IPS-18a (cell line): ENCODE measurements at regions not wholly inside any gene's neighbourhood (a gene's known extent, or its start where the extent isn't known, plus 50 kb on each side); places are given as distances from the start of the nearest gene placed in this dataset.

Experiments
- H3K27ac ChIP-seq: one replicate; pipeline ENCODE4 v1.5.1; 2013; ENCODE audit warnings: low read length
- H3K27me3 ChIP-seq: one replicate; pipeline ENCODE4 v1.6.1; 2013; ENCODE audit warnings: mild to moderate bottlenecking, low read length; ENCODE audit not compliant: control insufficient read depth, insufficient read depth
- H3K36me3 ChIP-seq: one replicate; pipeline ENCODE4 v1.6.1; 2013; ENCODE audit warnings: low read depth, low read length; ENCODE audit not compliant: control insufficient read depth
- H3K4me1 ChIP-seq: one replicate; pipeline ENCODE4 v1.6.1; 2013; ENCODE audit warnings: low read depth, low read length; ENCODE audit not compliant: control insufficient read depth
- H3K4me3 ChIP-seq: one replicate; pipeline ENCODE4 v1.5.1; 2013; ENCODE audit warnings: low read length
- H3K9ac ChIP-seq: one replicate; pipeline ENCODE4 v1.6.1; 2013; ENCODE audit warnings: mild to moderate bottlenecking, low read length, moderate library complexity
- H3K9me3 ChIP-seq: one replicate; pipeline ENCODE4 v1.6.1; 2013; ENCODE audit warnings: low read depth, low read length; ENCODE audit not compliant: control insufficient read depth

DNA sequence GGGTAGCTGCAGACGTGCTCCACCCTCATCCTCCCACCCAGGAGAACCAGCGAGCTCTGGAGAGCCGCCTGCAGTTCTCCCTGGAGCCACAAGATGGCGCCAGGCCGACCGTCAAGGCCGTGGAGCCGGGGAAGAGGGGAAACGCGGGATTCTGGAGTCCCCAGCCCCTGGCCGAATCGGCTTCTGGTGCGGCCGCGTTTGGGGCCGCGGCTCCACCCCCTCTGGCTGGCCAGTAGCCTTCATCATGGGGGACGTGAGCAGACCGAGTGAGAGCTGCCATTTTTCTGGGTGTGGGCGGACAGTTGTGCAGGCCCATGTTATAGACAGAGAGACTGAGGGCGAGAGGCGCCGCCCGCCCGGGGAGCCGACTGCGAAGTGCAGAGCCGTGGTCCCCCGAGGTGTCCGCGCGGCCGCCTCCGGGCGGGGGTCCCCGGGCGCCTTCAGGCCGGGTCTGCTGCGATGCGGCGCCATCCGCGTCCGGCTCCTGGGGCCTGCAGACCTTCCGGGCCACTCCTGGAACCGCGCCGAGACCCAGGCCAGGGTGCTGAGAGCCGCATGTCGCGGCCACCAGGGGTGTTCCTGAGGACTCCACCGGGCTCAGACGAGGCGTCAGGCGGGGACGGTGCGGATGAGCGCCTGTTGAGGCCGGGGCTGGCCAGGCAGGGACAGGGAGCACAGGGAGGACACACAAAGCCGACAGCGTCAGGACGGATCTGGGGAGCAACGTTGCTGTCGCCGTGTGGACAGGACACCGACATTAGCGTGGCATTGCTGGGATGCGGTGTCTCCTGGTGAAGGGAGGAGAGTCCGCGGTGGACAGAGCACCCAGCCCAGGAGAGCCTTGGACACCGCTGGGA is 418.2 kb upstream of the HS6ST1 start:
- no peaks in the 10 kb centered on the region for H3K36me3 ChIP-seq
- H3K9ac ChIP-seq = no peak overlapping the region
- no peak overlapping the region for H3K4me3 ChIP-seq
- no peaks in the 10 kb centered on the region for H3K27me3 ChIP-seq
- no peaks in the 10 kb centered on the region for H3K9me3 ChIP-seq
- H3K27ac ChIP-seq = no peak overlapping the region
- H3K4me1 ChIP-seq = no peaks in the 10 kb centered on the region

DNA sequence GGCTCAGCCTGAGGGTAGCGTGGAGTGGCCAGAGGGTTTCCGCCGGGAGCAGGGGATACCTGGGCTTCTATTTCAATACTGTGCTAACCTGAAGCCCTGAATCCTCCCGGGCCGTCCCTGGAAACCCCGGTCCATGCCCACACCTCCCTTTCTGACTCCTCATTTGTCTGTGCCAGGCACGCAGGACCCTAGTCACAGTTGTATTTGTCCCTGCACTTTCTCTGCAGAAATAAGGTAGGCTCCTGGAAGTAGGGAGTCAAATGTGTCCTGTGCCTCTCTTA is 418.8 kb upstream of the HS6ST1 start:
- Histone ChIP-seq H3K9me3 (no peaks in the 10 kb centered on the region), H3K36me3 (no peaks in the 10 kb centered on the region), H3K4me1 (no peaks in the 10 kb centered on the region), H3K9ac (no peak overlapping the region), H3K27me3 (no peaks in the 10 kb centered on the region), H3K27ac (no peak overlapping the region), H3K4me3 (no peak overlapping the region)

DNA sequence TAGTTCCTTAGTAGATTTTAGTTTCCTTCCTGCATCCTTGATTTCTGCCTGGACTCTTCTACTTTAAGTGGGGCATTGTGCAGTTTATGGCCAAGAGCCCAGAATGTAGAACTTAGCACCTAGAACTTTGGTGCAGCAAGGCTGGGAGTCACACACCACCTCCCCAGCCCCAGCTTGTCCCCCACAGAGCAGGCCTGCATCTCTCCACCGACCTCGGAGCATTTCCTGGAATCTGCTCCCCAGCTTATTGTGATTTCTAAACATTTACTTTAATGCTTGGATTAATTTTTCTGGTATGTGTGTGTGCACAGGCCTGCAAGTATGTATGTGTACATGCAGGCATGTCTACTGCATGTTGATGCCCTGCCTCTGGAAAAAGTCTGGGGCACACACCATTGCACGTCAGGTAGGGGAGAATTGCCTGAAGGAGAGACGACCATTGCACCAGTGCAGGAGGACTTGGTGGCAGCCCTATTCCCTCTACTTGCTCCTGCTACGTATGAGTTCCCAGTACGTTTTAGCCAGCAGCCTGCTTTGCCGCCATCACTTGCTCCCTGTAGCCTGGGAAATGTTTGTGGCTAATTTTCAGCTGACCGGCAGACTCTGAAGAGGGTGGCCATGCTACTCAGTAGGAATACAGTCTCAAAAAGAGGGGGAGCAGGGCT is 419.9 kb upstream of the HS6ST1 start:
- H3K9me3 ChIP-seq = no peaks in the 10 kb centered on the region
- no peak overlapping the region for H3K9ac ChIP-seq
- H3K36me3 ChIP-seq = no peaks in the 10 kb centered on the region
- H3K4me1 ChIP-seq = no peaks in the 10 kb centered on the region
- no peak overlapping the region for H3K27ac ChIP-seq
- no peaks in the 10 kb centered on the region for H3K27me3 ChIP-seq
- no peak overlapping the region for H3K4me3 ChIP-seq

DNA sequence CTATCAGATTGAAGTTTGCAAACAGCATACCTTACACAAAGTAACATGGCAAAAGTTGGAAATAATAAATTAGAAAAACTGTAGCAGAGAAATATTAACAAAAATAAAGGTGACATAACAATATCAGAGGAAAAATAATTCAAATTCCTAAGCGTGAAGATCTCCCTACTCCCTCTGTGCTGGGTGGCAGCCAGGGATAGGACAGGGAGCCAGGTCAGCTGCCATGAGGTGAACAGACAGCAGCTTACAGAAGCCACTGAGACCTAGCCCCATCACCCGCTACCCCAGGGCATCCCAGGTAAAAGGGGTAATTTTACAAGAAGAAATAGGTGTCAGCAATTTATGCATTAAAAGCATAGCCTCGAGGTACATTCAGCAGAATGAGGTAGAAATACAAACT is 423.8 kb upstream of the HS6ST1 start:
- no peaks in the 10 kb centered on the region for H3K4me1 ChIP-seq
- no peak overlapping the region for H3K4me3 ChIP-seq
- no peaks in the 10 kb centered on the region for H3K9me3 ChIP-seq
- no peak overlapping the region for H3K9ac ChIP-seq
- H3K27ac ChIP-seq = no peak overlapping the region
- H3K36me3 ChIP-seq = no peaks in the 10 kb centered on the region
- no peaks in the 10 kb centered on the region for H3K27me3 ChIP-seq

DNA sequence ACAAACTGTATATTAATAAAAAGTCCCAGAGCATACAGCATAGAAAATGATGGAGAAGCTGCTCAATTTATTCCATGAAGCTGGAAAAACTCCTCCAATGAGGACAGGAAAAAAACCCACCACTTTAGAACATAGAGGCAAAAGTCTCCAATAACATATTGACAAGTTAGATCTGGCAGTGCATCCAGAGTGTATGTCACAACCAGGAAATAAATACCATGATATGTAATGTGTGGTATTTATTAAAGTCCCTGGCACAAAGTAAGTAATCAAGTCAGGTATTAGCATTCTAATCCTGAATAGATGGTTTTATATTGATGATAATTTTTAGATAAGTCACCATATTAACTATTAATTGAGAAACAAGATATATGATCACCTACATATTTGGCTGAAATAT is 427.3 kb upstream of the HS6ST1 start:
- Histone ChIP-seq H3K27me3 (no peaks in the 10 kb centered on the region), H3K4me3 (no peak overlapping the region), H3K27ac (no peak overlapping the region), H3K9ac (no peak overlapping the region), H3K36me3 (no peaks in the 10 kb centered on the region), H3K4me1 (no peaks in the 10 kb centered on the region), H3K9me3 (no peaks in the 10 kb centered on the region)

DNA sequence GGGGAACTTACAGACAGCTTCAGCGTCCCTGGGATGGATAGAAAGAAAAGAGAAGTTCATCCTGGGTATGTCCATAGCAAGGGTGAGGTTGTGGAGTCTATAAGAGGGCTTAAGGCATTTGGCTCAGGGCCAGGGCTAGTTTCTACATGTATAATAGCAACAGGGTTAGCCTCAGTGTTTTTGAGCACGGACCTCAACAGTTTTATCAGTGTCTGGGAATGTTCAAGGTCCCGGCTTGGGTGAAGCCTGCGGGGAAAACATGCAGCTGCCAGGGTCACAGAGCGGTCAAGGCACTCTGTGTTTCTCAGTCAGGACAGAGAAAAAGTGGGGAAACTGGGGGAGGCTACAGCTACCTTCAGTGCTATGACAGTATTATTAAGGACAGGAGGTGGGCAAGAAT is 427.7 kb upstream of the HS6ST1 start:
- Histone ChIP-seq H3K4me3 (no peak overlapping the region), H3K9me3 (no peaks in the 10 kb centered on the region), H3K27ac (no peak overlapping the region), H3K4me1 (no peaks in the 10 kb centered on the region), H3K36me3 (no peaks in the 10 kb centered on the region), H3K27me3 (no peaks in the 10 kb centered on the region), H3K9ac (no peak overlapping the region)

DNA sequence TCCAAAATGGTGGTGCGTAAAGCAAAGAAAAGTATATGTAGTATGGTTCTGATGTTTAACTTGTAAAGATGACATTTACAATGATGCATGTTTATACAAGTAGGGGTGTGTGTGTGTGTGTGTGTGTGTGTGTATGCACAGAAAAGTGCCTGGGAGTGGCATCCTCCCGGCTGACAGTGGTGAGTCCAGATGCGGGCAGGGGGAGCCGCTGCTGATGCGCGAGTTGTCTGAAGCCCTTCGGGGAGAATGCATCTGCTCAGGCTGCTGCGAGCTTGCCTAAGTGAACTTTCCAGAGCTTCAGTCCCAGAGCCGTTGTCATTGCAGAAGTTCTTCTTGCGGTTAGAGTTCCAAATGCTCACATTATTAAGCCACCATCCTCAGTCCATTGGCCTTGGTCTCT is 429.7 kb upstream of the HS6ST1 start:
- no peak overlapping the region for H3K27ac ChIP-seq
- H3K4me3 ChIP-seq = no peak overlapping the region
- no peaks in the 10 kb centered on the region for H3K36me3 ChIP-seq
- no peaks in the 10 kb centered on the region for H3K4me1 ChIP-seq
- no peaks in the 10 kb centered on the region for H3K9me3 ChIP-seq
- H3K27me3 ChIP-seq = no peaks in the 10 kb centered on the region
- H3K9ac ChIP-seq = no peak overlapping the region

DNA sequence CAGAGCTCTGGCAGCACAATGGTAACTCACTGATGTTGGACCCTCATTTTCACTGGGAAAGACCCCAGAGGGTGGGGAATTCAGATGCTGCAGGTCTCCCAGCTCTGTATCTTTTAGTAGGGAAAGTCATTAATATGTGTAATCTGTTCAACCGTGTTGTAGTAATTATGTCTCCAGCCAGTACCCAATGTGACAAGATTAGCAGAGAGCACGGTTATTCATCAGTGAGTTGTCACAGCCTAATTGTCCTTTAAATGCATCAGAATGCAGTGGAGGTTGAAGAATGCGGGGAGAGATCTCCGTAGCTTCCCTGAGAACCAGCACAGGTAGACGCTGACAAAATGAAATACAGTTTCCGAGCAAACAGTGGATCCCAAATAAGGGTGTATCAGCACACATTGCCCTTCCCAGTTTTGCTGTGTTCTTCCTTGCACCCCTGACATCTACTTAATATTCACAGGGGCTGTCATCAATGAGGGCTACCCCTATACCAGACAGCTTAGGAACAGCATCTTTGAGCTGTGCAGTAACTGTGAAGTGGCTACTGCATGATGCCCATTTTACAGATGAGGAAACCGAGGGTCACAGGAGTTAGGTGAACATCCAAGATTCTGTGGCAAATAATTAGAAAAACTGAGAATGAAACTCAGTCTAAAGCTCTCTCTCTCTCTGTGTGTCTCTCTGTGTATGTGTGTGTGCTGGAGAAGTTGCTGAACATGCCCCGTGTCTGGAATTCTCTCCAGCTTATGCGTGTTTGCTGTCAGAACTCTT is 430.4 kb upstream of the HS6ST1 start:
- Histone ChIP-seq H3K27me3 (no peaks in the 10 kb centered on the region), H3K36me3 (no peaks in the 10 kb centered on the region), H3K4me3 (no peak overlapping the region), H3K27ac (no peak overlapping the region), H3K9ac (no peak overlapping the region), H3K9me3 (no peaks in the 10 kb centered on the region), H3K4me1 (peaks cover 6% of the 10 kb centered on the region)

DNA sequence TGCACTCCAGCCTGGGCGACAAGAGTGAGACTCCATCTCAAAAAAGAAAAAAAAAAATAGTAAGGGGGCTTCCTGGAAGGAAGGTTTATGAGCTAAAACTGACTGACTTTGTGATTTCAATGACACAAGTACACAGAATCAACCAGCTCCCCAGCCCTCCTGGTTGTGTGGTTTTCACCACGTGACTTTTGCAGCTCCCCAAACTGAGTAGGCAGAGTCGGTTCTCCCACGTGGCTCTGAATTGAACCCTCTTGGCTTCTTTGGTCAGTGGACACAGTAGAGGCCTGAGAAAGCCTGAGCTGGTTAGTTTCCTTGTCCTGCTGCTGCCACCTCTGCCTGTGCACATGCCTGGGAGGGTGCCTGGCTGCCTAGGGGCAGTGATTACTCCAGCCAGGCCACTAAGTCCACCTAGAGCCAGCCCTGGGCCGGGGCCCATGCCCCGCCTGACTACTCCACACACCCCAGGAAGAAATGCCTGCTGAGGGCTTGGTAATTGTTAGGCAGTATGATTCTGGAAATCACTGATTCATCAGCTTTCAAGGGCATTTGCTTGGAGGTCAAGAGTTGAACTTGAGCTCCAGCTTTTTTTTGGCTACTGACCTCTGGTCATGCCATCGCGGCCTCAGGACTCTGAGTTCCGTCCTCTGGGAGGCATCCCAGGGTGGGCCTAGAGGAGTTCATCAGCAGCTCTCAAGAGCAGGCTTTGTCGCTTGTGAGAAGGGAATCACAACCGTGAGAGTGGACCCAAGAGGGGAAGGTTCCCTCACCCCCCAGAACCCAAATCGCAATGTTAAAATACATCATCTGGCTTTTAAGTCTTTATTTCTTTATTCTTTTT is 431.9 kb upstream of the HS6ST1 start:
- Histone ChIP-seq H3K27me3 (no peaks in the 10 kb centered on the region), H3K36me3 (no peaks in the 10 kb centered on the region), H3K27ac (no peak overlapping the region), H3K4me1 (peaks cover 10% of the 10 kb centered on the region), H3K9me3 (no peaks in the 10 kb centered on the region), H3K9ac (no peak overlapping the region), H3K4me3 (no peak overlapping the region)

DNA sequence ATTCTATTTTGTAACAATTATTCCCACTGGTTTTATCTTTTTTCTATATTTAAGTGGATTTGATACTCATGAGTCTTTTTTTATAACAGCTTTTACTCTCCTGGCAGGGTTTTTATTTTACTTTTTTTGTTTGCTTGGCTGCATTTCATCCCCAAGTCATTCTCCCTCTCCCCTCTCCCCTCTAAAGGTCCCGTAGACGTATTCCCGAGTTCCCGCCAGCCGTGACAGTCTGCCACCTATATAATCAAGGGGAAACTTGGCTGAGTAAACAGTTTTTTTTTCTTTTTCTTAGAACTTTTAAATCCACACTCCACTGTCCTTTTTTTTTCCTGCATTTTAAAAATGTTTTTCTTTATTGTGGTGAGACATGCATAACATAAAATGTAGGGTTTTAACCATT is 433.1 kb upstream of the HS6ST1 start:
- Histone ChIP-seq H3K9ac (no peak overlapping the region), H3K27me3 (no peaks in the 10 kb centered on the region), H3K4me1 (peaks cover 10% of the 10 kb centered on the region), H3K27ac (no peak overlapping the region), H3K36me3 (no peaks in the 10 kb centered on the region), H3K4me3 (no peak overlapping the region), H3K9me3 (no peaks in the 10 kb centered on the region)

DNA sequence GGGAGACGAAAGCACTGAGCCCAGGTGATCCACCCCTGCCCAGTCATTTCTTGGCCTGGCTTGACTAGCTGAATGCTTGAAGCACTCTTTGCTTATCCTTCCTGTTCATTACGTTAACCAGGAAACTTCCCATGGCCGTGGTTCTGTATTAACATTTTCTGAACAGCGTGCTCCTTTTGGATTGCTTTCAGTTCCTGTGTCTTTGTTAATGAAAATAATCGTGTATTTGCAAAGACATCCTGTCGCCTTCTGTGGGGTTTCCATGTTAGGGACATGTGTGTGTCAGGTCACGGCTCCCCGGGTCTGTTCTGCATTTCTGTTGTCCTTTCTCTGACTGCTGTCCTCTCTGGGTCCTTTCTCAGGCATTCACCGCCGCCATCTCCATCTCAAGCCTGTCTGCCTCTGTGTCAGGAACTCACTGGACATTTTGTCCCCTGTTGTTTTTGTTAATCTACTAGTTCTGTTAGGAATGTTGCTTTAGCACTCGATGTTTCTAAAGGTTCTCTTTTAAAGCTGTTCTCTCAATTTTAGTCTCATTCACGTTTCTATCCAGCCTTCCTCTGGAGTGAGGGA is 434.1 kb upstream of the HS6ST1 start:
- Histone ChIP-seq H3K9ac (no peak overlapping the region), H3K27me3 (no peaks in the 10 kb centered on the region), H3K4me1 (peaks cover 10% of the 10 kb centered on the region)

More for the DNA sequence above, 434.1 kb upstream of the HS6ST1 start:
- H3K9me3 ChIP-seq = no peaks in the 10 kb centered on the region
- no peak overlapping the region for H3K4me3 ChIP-seq
- H3K36me3 ChIP-seq = no peaks in the 10 kb centered on the region
- no peak overlapping the region for H3K27ac ChIP-seq
